ENCODE measurements at regions not wholly inside any gene's neighbourhood (a gene's known extent, or its start where the extent isn't known, plus 50 kb on each side); places are given as distances from the start of the nearest gene placed in this dataset.
A peak's percentile ranks its signal among the peaks of the same experiment; 100 is the strongest.

- TF ChIP-seq REST (IDR thresholded peaks at IDR 0.05; ENCODE audit: unreplicated experiment) (no peak), CREB1 (CRISPR knock-in tag; IDR thresholded peaks at IDR 0.05; ENCODE audit: low read depth) (no peak), JUNB (IDR thresholded peaks at IDR 0.05; ENCODE audit: unreplicated experiment) (no peak), STAT1 (IDR thresholded peaks at IDR 0.05; ENCODE audit: unreplicated experiment) (no peak), POLR2AphosphoS5 (IDR thresholded peaks at IDR 0.05; ENCODE audit: low read depth) (no peak), ZNF114 (CRISPR knock-in tag; IDR thresholded peaks at IDR 0.05) (no peak)
These were observed 778.3 kb upstream of the PCDH20 start (continued) for GRCh38 chr13:62193919-62194318.

- Mint-ChIP-seq H3K4me1 (peaks cover 8% of the 10 kb centered on the region; the same call in 2 of the 3 replicates), H3K27ac (no peak overlapping the region), H3K27me3 (ENCODE audit: insufficient read depth, low read depth, poor library complexity) (peaks cover 3% of the 10 kb centered on the region), H3K4me3 (no peak overlapping the region), H3K9me3 (no peaks in the 10 kb centered on the region), H3K36me3 (ENCODE audit: low read depth) (no peaks in the 10 kb centered on the region)
- Histone ChIP-seq H3K79me2 (replicated peaks; ENCODE audit: insufficient read depth) (no peaks in the 10 kb centered on the region), H3K9me2 (ENCODE audit: insufficient read depth) (no peaks in the 10 kb centered on the region), H4K20me1 (replicated peaks; ENCODE audit: insufficient read depth) (no peaks in the 10 kb centered on the region), H3K36me3 (ENCODE audit: insufficient read depth) (no peaks in the 10 kb centered on the region), H3K4me1 (ENCODE audit: insufficient read depth) (peaks cover 16% of the 10 kb centered on the region), H2AFZ (no peak overlapping the region), H3K4me3 (no peak overlapping the region), H3K27ac (ENCODE audit: low read depth) (no peak overlapping the region), H3K27me3 (ENCODE audit: insufficient read depth) (no peaks in the 10 kb centered on the region), H3K4me2 (no peak overlapping the region), H3F3A (replicated peaks; ENCODE audit: low read depth) (no peaks in the 10 kb centered on the region)
- no peak for TF ChIP-seq ZNF114 (CRISPR knock-in tag; IDR thresholded peaks at IDR 0.05)
- no peak for TF ChIP-seq EZH2phosphoT487 (IDR thresholded peaks at IDR 0.05; ENCODE audit: unreplicated experiment)
- no peak for TF ChIP-seq STAT1 (IDR thresholded peaks at IDR 0.05; ENCODE audit: unreplicated experiment)
- TF ChIP-seq, protein P1, sequence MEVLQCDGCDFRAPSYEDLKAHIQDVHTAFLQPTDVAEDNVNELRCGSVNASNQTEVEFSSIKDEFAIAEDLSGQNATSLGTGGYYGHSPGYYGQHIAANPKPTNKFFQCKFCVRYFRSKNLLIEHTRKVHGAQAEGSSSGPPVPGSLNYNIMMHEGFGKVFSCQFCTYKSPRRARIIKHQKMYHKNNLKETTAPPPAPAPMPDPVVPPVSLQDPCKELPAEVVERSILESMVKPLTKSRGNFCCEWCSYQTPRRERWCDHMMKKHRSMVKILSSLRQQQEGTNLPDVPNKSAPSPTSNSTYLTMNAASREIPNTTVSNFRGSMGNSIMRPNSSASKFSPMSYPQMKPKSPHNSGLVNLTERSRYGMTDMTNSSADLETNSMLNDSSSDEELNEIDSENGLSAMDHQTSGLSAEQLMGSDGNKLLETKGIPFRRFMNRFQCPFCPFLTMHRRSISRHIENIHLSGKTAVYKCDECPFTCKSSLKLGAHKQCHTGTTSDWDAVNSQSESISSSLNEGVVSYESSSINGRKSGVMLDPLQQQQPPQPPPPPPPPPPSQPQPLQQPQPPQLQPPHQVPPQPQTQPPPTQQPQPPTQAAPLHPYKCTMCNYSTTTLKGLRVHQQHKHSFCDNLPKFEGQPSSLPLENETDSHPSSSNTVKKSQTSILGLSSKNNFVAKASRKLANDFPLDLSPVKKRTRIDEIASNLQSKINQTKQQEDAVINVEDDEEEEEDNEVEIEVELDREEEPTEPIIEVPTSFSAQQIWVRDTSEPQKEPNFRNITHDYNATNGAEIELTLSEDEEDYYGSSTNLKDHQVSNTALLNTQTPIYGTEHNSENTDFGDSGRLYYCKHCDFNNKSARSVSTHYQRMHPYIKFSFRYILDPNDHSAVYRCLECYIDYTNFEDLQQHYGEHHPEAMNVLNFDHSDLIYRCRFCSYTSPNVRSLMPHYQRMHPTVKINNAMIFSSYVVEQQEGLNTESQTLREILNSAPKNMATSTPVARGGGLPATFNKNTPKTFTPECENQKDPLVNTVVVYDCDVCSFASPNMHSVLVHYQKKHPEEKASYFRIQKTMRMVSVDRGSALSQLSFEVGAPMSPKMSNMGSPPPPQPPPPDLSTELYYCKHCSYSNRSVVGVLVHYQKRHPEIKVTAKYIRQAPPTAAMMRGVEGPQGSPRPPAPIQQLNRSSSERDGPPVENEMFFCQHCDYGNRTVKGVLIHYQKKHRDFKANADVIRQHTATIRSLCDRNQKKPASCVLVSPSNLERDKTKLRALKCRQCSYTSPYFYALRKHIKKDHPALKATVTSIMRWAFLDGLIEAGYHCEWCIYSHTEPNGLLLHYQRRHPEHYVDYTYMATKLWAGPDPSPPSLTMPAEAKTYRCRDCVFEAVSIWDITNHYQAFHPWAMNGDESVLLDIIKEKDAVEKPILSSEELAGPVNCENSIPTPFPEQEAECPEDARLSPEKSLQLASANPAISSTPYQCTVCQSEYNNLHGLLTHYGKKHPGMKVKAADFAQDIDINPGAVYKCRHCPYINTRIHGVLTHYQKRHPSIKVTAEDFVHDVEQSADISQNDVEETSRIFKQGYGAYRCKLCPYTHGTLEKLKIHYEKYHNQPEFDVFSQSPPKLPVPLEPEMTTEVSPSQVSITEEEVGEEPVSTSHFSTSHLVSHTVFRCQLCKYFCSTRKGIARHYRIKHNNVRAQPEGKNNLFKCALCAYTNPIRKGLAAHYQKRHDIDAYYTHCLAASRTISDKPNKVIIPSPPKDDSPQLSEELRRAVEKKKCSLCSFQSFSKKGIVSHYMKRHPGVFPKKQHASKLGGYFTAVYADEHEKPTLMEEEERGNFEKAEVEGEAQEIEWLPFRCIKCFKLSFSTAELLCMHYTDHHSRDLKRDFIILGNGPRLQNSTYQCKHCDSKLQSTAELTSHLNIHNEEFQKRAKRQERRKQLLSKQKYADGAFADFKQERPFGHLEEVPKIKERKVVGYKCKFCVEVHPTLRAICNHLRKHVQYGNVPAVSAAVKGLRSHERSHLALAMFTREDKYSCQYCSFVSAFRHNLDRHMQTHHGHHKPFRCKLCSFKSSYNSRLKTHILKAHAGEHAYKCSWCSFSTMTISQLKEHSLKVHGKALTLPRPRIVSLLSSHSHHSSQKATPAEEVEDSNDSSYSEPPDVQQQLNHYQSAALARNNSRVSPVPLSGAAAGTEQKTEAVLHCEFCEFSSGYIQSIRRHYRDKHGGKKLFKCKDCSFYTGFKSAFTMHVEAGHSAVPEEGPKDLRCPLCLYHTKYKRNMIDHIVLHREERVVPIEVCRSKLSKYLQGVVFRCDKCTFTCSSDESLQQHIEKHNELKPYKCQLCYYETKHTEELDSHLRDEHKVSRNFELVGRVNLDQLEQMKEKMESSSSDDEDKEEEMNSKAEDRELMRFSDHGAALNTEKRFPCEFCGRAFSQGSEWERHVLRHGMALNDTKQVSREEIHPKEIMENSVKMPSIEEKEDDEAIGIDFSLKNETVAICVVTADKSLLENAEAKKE (CRISPR knock-in tag; IDR thresholded peaks at IDR 0.05) = peak; percentile 87
- peak; percentile 92 for ATAC-seq
- peak; percentile 58 for DNase-seq (ENCODE audit: low spot score)
These were observed 770.1 kb upstream of the PCDH20 start for GRCh38 chr13:62185631-62186255.

Data from GM23338 (cell line).